ENCODE measurements at regions not wholly inside any gene's neighbourhood (a gene's known extent, or its start where the extent isn't known, plus 50 kb on each side); places are given as distances from the start of the nearest gene placed in this dataset.

- DNase-seq = no peak
Observed at GRCh38 chr1:90122654-90123340, 127.9 kb downstream of the ZNF326 start.

GRCh38 chr1:90114521-90115141 is 119.7 kb downstream of the ZNF326 start:
- DNase-seq = peak; percentile 39

- no peak for DNase-seq
Observed at GRCh38 chr1:90107990-90108389, 113.1 kb downstream of the ZNF326 start.

GRCh38 chr1:90106311-90106710 is 111.4 kb downstream of the ZNF326 start:
- DNase-seq = no peak

- no peak for DNase-seq
Observed at GRCh38 chr1:90104941-90105538, 110.1 kb downstream of the ZNF326 start.

GRCh38 chr1:90100566-90100965 is 105.7 kb downstream of the ZNF326 start:
- peak; percentile 49 for DNase-seq

- no peak for DNase-seq
Observed at GRCh38 chr1:90092441-90092840, 97.5 kb downstream of the ZNF326 start.

Data from fibroblast of skin of right biceps (primary cell).